ENCODE measurements at regions not wholly inside any gene's neighbourhood (a gene's known extent, or its start where the extent isn't known, plus 50 kb on each side); places are given as distances from the start of the nearest gene placed in this dataset.
A peak's percentile ranks its signal among the peaks of the same experiment; 100 is the strongest.
"Not testable (repeated sequence)": the region's sequence is repeated elsewhere in the genome, so short reads cannot be mapped to it uniquely, and the experiment has no call there.

GRCh38 chr10:5576780-5577624 is 52.2 kb downstream of the CALML3 start:
- DNase-seq, result no peak

GRCh38 chr10:5580038-5580428 is 55.3 kb downstream of the CALML3 start:
- not testable (repeated sequence) for DNase-seq

GRCh38 chr10:5581670-5582566 is 57.2 kb downstream of the CALML3 start:
- DNase-seq, result no peak

GRCh38 chr10:5582736-5583135 is 58.0 kb downstream of the CALML3 start:
- DNase-seq, result no peak

GRCh38 chr10:5583525-5584175 is 58.9 kb downstream of the CALML3 start:
- no peak for DNase-seq

GRCh38 chr10:5584895-5585516 is 60.2 kb downstream of the CALML3 start:
- peak in 1 of 2 experiments; percentile 40 for DNase-seq

- DNase-seq, result no peak
These were observed 60.9 kb downstream of the CALML3 start for GRCh38 chr10:5585517-5586206.

- DNase-seq, result no peak
These were observed 62.7 kb downstream of the CALML3 start for GRCh38 chr10:5587151-5588079.

- no peak for DNase-seq
These were observed 63.3 kb downstream of the CALML3 start for GRCh38 chr10:5588080-5588453.

GRCh38 chr10:5588603-5589002 is 63.8 kb downstream of the CALML3 start:
- DNase-seq, result no peak
